Endothelial cell (in vitro differentiated cells): ENCODE measurements at regions not wholly inside any gene's neighbourhood (a gene's known extent, or its start where the extent isn't known, plus 50 kb on each side); places are given as distances from the start of the nearest gene placed in this dataset.

Experiments used
- DNase-seq: peaks from one replicate; pipeline ENCODE4 v3.0.0; 2021; ENCODE audit warnings: low spot score
- H3K27ac Mint-ChIP-seq: one replicate; pipeline ENCODE4 v1.8.0; 2021; ENCODE audit warnings: mixed read lengths, inconsistent platforms; ENCODE audit not compliant: unreplicated experiment
- H3K27me3 Mint-ChIP-seq: one replicate; pipeline ENCODE4 v1.8.0; 2021; ENCODE audit warnings: mild to moderate bottlenecking, moderate library complexity, mixed read lengths, inconsistent platforms; ENCODE audit not compliant: unreplicated experiment
- H3K36me3 Mint-ChIP-seq: one replicate; pipeline ENCODE4 v1.8.0; 2021; ENCODE audit warnings: mild to moderate bottlenecking, low read depth, mixed read lengths, inconsistent platforms; ENCODE audit not compliant: unreplicated experiment
- H3K4me1 Mint-ChIP-seq: one replicate; pipeline ENCODE4 v1.8.0; 2021; ENCODE audit warnings: mild to moderate bottlenecking, mixed read lengths, inconsistent platforms; ENCODE audit not compliant: unreplicated experiment
- H3K4me3 Mint-ChIP-seq: one replicate; pipeline ENCODE4 v1.8.0; 2021; ENCODE audit warnings: mild to moderate bottlenecking, mixed read lengths, inconsistent platforms; ENCODE audit not compliant: unreplicated experiment
- H3K9me3 Mint-ChIP-seq: one replicate; pipeline ENCODE4 v1.8.0; 2021; ENCODE audit warnings: mixed read lengths, inconsistent platforms; ENCODE audit not compliant: unreplicated experiment
- CTCF ChIP-seq: fragments of 200-600 bp; sonication (generic); IDR thresholded peaks from one replicate; pipeline ENCODE4 v1.5.0; 2021; ENCODE audit warnings: antibody characterized with exemption; ENCODE audit not compliant: unreplicated experiment

- H3K36me3 Mint-ChIP-seq, result peaks cover under 1% of the 10 kb centered on the region
- no peak for TF ChIP-seq CTCF
- DNase-seq, result no peak
- H3K4me1 Mint-ChIP-seq, result no peaks in the 10 kb centered on the region
- peaks cover 3% of the 10 kb centered on the region for H3K27me3 Mint-ChIP-seq
- no peak overlapping the region for H3K27ac Mint-ChIP-seq
- H3K4me3 Mint-ChIP-seq, result no peak overlapping the region
- no peaks in the 10 kb centered on the region for H3K9me3 Mint-ChIP-seq
These were observed 328.7 kb downstream of the CTTN start for GRCh38 chr11:70727021-70727420.

- H3K9me3 Mint-ChIP-seq, result no peaks in the 10 kb centered on the region
- DNase-seq, result no peak
- no peaks in the 10 kb centered on the region for H3K4me1 Mint-ChIP-seq
- no peak overlapping the region for H3K27ac Mint-ChIP-seq
- no peak overlapping the region for H3K4me3 Mint-ChIP-seq
- H3K36me3 Mint-ChIP-seq, result peaks cover 4% of the 10 kb centered on the region
- no peak for TF ChIP-seq CTCF
- H3K27me3 Mint-ChIP-seq, result peaks cover 4% of the 10 kb centered on the region
These were observed 329.7 kb downstream of the CTTN start for GRCh38 chr11:70727899-70728620.

- no peaks in the 10 kb centered on the region for H3K9me3 Mint-ChIP-seq
- peaks cover 4% of the 10 kb centered on the region for H3K36me3 Mint-ChIP-seq
- no peak overlapping the region for H3K27ac Mint-ChIP-seq
- H3K4me1 Mint-ChIP-seq, result no peaks in the 10 kb centered on the region
- no peak overlapping the region for H3K4me3 Mint-ChIP-seq
- peaks cover 3% of the 10 kb centered on the region for H3K27me3 Mint-ChIP-seq
- no peak for TF ChIP-seq CTCF
- no peak for DNase-seq
These were observed 331.6 kb downstream of the CTTN start for GRCh38 chr11:70729949-70730348.

GRCh38 chr11:70730411-70730810 is 332.1 kb downstream of the CTTN start:
- H3K36me3 Mint-ChIP-seq, result peaks cover 4% of the 10 kb centered on the region
- H3K4me3 Mint-ChIP-seq, result no peak overlapping the region
- no peak for DNase-seq
- no peaks in the 10 kb centered on the region for H3K9me3 Mint-ChIP-seq
- H3K27me3 Mint-ChIP-seq, result peaks cover 3% of the 10 kb centered on the region
- no peaks in the 10 kb centered on the region for H3K4me1 Mint-ChIP-seq
- no peak for TF ChIP-seq CTCF
- no peak overlapping the region for H3K27ac Mint-ChIP-seq

GRCh38 chr11:70731271-70732022 is 333.1 kb downstream of the CTTN start:
- Mint-ChIP-seq H3K36me3 (peaks cover 4% of the 10 kb centered on the region), H3K27ac (no peak overlapping the region), H3K4me1 (no peaks in the 10 kb centered on the region), H3K4me3 (no peak overlapping the region), H3K27me3 (peaks cover 3% of the 10 kb centered on the region), H3K9me3 (no peaks in the 10 kb centered on the region)
- TF ChIP-seq CTCF, result no peak
- no peak for DNase-seq
